22Rv1 (cell line): ENCODE measurements at regions not wholly inside any gene's neighbourhood (a gene's known extent, or its start where the extent isn't known, plus 50 kb on each side); places are given as distances from the start of the nearest gene placed in this dataset.
"Not testable (repeated sequence)": the region's sequence is repeated elsewhere in the genome, so short reads cannot be mapped to it uniquely, and the experiment has no call there.

Source experiments
- H3K27ac ChIP-seq: fragments of 450-650 bp; 2 replicates; pipeline ENCODE4 v1.5.1; 2017
- ZFX ChIP-seq: fragments of 450-650 bp; IDR thresholded peaks from 2 replicates; pipeline ENCODE4 v1.6.1; 2017; ENCODE audit warnings: antibody characterized with exemption, borderline replicate concordance
- TF ChIP-seq, protein P1 (sequence below): fragments of 450-650 bp; IDR thresholded peaks from 2 replicates; pipeline ENCODE4 v1.5.1; 2017; ENCODE audit warnings: mild to moderate bottlenecking

GRCh38 chr15:22239806-22240180 is 159.5 kb downstream of the OR4M2 start:
- TF ChIP-seq, protein P1, sequence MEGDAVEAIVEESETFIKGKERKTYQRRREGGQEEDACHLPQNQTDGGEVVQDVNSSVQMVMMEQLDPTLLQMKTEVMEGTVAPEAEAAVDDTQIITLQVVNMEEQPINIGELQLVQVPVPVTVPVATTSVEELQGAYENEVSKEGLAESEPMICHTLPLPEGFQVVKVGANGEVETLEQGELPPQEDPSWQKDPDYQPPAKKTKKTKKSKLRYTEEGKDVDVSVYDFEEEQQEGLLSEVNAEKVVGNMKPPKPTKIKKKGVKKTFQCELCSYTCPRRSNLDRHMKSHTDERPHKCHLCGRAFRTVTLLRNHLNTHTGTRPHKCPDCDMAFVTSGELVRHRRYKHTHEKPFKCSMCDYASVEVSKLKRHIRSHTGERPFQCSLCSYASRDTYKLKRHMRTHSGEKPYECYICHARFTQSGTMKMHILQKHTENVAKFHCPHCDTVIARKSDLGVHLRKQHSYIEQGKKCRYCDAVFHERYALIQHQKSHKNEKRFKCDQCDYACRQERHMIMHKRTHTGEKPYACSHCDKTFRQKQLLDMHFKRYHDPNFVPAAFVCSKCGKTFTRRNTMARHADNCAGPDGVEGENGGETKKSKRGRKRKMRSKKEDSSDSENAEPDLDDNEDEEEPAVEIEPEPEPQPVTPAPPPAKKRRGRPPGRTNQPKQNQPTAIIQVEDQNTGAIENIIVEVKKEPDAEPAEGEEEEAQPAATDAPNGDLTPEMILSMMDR: no peak
- no peak for TF ChIP-seq ZFX
- no peak overlapping the region for H3K27ac ChIP-seq

DNA sequence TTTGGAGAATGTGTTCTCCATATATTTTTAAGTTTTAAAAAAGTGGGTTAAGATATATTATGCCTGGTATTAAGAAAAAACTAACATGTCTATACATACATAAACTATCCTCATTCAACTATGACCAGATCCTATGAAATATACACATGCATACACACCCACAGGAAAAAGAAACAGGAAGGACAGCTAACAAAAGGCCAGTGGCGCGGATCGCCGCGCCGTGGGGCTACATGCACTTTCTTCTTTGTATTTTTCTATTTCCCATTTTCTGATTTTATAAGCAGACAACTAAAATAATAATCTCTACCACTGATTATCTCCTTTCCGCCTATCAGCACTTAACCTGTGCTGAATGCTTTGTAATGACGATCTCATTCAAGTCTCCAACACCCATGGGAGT is 160.1 kb downstream of the OR4M2 start:
- TF ChIP-seq, protein P1: no peak
- TF ChIP-seq ZFX: no peak
- H3K27ac ChIP-seq: no peak overlapping the region

DNA sequence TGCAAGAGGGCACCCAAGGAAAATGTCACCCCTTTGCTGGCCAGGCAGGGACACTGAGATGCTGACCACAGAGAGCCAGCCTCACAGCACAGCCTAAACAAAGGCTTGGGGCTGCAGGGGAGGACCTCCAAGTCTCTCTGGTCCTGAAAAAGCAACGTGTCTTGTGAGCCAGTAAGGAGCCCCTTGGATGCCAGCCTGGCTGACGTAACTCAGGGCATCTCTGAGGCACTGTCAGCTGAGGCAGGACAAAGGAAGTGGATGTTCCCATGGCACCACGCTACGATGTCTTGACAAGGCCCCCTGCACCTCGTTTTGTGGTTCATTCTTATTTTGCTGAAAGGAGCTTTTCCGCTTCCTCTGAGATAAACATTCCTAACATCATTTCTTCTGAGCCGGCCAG is 160.7 kb downstream of the OR4M2 start:
- TF ChIP-seq, protein P1: no peak
- no peak for TF ChIP-seq ZFX

DNA sequence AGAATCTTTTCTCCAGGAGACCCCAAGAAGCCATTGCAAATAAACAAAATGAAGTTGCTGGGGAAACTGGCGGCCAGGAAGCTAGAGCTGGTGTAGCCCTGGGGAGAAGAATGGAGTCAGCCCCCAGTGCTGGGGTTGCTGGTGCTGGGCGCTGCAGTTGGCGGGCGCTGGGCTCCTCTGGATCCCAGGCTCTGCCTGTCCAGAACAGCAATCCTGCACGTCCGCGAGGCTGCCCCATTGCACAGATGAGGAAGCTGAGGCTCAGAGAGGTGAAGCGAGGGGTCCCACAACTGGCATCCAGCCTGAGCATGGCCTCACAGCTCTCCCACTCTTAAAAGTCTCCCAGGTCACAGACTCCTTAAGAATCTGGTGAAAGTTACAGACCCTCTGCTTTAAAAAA is 161.1 kb downstream of the OR4M2 start:
- TF ChIP-seq ZFX: no peak
- TF ChIP-seq, protein P1: no peak
- no peak overlapping the region for H3K27ac ChIP-seq

More for the DNA sequence above, 160.7 kb downstream of the OR4M2 start:
- H3K27ac ChIP-seq: no peak overlapping the region

DNA sequence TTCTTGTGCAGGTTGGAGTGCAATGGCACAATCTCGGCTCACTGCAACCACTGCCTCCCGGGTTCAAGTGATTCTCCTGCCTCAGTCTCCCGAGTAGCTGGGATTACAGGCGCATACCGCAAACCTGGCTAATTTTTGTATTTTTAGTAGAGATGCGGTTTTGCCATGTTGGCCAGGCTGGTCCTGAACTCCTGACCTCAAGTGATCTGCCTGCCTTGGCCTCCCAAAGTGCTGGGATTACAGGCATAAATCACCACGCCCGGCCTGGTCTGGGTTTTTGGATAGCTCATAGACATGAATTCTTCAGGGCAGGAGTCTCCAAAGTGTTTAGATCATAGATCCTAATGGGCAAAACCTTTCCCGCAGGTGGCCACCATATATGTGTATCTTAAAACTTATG is 162.0 kb downstream of the OR4M2 start:
- H3K27ac ChIP-seq: not testable (repeated sequence)

DNA sequence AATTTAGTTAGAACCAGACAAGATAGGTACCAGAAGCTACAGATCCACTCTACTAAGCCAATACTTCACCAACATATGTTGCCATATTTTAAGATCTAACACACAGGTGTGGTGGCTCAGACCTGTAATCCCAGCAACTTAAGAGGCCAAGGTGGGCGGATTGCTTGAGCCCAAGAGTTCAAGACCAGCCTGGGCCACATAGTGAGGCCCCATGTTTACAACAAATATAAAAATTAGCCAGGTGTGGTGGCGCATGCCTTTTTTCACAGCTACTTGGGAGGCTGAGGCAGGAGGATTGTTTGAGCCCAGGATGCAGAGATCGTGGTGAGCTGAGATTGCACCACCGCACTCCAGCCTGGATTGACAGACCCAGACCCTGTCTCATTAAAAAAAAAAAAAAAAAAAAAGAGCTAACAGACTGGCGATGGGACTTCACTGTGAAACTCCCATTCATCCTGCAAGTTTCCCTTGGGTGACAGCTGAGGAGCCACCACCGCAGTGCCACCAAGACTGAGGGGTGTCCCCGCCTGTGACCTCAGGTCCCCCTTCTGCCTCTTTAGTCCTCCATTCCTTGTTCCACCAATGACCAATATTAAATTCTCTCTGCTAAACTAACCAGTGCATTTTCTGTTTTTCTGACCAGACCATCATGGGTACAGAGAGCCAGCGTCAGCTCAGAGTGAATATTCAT is 163.3 kb downstream of the OR4M2 start:
- TF ChIP-seq, protein P1: no peak
- no peak for TF ChIP-seq ZFX
- H3K27ac ChIP-seq: no peak overlapping the region

GRCh38 chr15:22249511-22249910 is 169.2 kb downstream of the OR4M2 start:
- H3K27ac ChIP-seq: not testable (repeated sequence)

- not testable (repeated sequence) for H3K27ac ChIP-seq
Measured at GRCh38 chr15:22250501-22251290, 170.4 kb downstream of the OR4M2 start.

- no peak for TF ChIP-seq ZFX
- TF ChIP-seq, protein P1: no peak
- H3K27ac ChIP-seq: no peak overlapping the region
Measured at GRCh38 chr15:22251422-22251821, 171.1 kb downstream of the OR4M2 start.

GRCh38 chr15:22252047-22252446 is 171.7 kb downstream of the OR4M2 start:
- not testable (repeated sequence) for H3K27ac ChIP-seq

- H3K27ac ChIP-seq: not testable (repeated sequence)
Measured at GRCh38 chr15:22252521-22252920, 172.2 kb downstream of the OR4M2 start.

DNA sequence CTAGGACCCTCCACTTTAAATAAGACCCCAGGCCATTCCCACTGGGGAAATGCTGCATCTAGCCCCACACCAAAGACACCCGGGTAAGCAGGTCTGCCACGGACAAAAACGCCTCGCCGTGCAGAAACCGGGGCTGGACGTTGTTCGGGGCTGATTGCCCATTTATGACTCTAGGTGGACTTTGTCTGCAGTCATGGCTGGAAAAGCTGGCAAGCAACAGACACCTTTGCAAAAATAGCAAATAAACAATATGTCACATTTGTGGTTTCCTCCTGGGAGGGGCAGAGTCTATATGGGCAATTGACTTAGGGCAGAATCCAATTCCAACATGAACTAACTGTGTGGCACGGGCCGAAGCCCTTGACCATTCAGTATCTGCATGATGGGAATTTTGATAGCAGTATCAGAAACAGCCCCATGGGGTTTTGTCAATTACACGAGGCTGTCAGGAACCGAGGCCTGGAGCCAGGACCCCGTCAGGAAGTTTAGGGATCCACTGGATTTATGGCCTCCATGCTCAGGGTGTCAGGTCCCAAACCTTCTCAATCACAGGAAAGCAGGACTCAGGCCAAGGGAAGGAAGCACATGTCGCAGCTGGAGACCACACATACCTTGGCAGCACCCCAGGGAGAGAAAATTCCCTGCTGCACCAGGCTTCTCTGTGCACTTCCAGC is 172.8 kb downstream of the OR4M2 start:
- not testable (repeated sequence) for H3K27ac ChIP-seq
